ENCODE measurements at regions not wholly inside any gene's neighbourhood (a gene's known extent, or its start where the extent isn't known, plus 50 kb on each side); places are given as distances from the start of the nearest gene placed in this dataset.

GRCh38 chr13:59545007-59545406, 618.7 kb downstream of the DIAPH3 start:
- Histone ChIP-seq H3K4me3 (no peak overlapping the region), H3K27ac (no peak overlapping the region)
- DNase-seq (ENCODE audit: low spot score) = no peak
- TF ChIP-seq CTCF (IDR thresholded peaks at IDR 0.05) = no peak

GRCh38 chr13:59546178-59546577, 617.5 kb downstream of the DIAPH3 start:
- no peak for DNase-seq (ENCODE audit: low spot score)
- Histone ChIP-seq H3K27ac (no peak overlapping the region), H3K4me3 (no peak overlapping the region)
- TF ChIP-seq CTCF (IDR thresholded peaks at IDR 0.05) = no peak

- DNase-seq (ENCODE audit: low spot score) = no peak
- Histone ChIP-seq H3K27ac (no peak overlapping the region), H3K4me3 (no peak overlapping the region)
- no peak for TF ChIP-seq CTCF (IDR thresholded peaks at IDR 0.05)
Measured at GRCh38 chr13:59547950-59548349, 615.8 kb downstream of the DIAPH3 start.

GRCh38 chr13:59562924-59563323, 600.8 kb downstream of the DIAPH3 start:
- H3K4me3 ChIP-seq = no peak overlapping the region
- no peak for DNase-seq (ENCODE audit: low spot score)
- no peak for TF ChIP-seq CTCF (IDR thresholded peaks at IDR 0.05)
- no peak overlapping the region for H3K27ac ChIP-seq

GRCh38 chr13:59566561-59566960, 597.2 kb downstream of the DIAPH3 start:
- no peak for TF ChIP-seq CTCF (IDR thresholded peaks at IDR 0.05)
- Histone ChIP-seq H3K27ac (no peak overlapping the region), H3K4me3 (no peak overlapping the region)
- no peak for DNase-seq (ENCODE audit: low spot score)

GRCh38 chr13:59568306-59568705, 595.4 kb downstream of the DIAPH3 start:
- no peak overlapping the region for H3K4me3 ChIP-seq
- TF ChIP-seq CTCF (IDR thresholded peaks at IDR 0.05) = no peak
- no peak for DNase-seq (ENCODE audit: low spot score)
- no peak overlapping the region for H3K27ac ChIP-seq

- Histone ChIP-seq H3K27ac (no peak overlapping the region), H3K4me3 (no peak overlapping the region)
- no peak for DNase-seq (ENCODE audit: low spot score)
- TF ChIP-seq CTCF (IDR thresholded peaks at IDR 0.05) = no peak
Measured at GRCh38 chr13:59570204-59570603, 593.5 kb downstream of the DIAPH3 start.
